RPMI7951 (cell line): ENCODE measurements at regions not wholly inside any gene's neighbourhood (a gene's known extent, or its start where the extent isn't known, plus 50 kb on each side); places are given as distances from the start of the nearest gene placed in this dataset.

Experiments
- DNase-seq: peaks from one replicate; pipeline ENCODE4 v3.0.0-alpha.2; 2012; ENCODE audit warnings: low read depth

- no peak for DNase-seq
These were observed 103.5 kb upstream of the ST6GALNAC5 start for GRCh38 chr1:76763738-76764137.

- DNase-seq: peak; percentile 5
These were observed 102.4 kb upstream of the ST6GALNAC5 start for GRCh38 chr1:76764638-76765454.

- no peak for DNase-seq
These were observed 100.9 kb upstream of the ST6GALNAC5 start for GRCh38 chr1:76766381-76766780.

GRCh38 chr1:76769911-76770310, 97.4 kb upstream of the ST6GALNAC5 start:
- DNase-seq: no peak

- no peak for DNase-seq
These were observed 96.3 kb upstream of the ST6GALNAC5 start for GRCh38 chr1:76770979-76771378.

- DNase-seq: no peak
These were observed 85.8 kb upstream of the ST6GALNAC5 start for GRCh38 chr1:76781447-76781846.

GRCh38 chr1:76782809-76783208, 84.5 kb upstream of the ST6GALNAC5 start:
- DNase-seq: no peak

GRCh38 chr1:76784502-76784901, 82.8 kb upstream of the ST6GALNAC5 start:
- DNase-seq: no peak

GRCh38 chr1:76786222-76786621, 81.1 kb upstream of the ST6GALNAC5 start:
- peak; percentile 11 for DNase-seq

GRCh38 chr1:76793594-76793993, 73.7 kb upstream of the ST6GALNAC5 start:
- no peak for DNase-seq

GRCh38 chr1:76799700-76800099, 67.6 kb upstream of the ST6GALNAC5 start:
- DNase-seq: no peak

- DNase-seq: peak; percentile 5
These were observed 65.2 kb upstream of the ST6GALNAC5 start for GRCh38 chr1:76802094-76802493.

GRCh38 chr1:76807543-76808260, 59.6 kb upstream of the ST6GALNAC5 start:
- DNase-seq: no peak
